HPDE6-E6E7 (cell line): ENCODE measurements at regions not wholly inside any gene's neighbourhood (a gene's known extent, or its start where the extent isn't known, plus 50 kb on each side); places are given as distances from the start of the nearest gene placed in this dataset.
"Not testable (repeated sequence)": the region's sequence is repeated elsewhere in the genome, so short reads cannot be mapped to it uniquely, and the experiment has no call there.

Experiments used
- DNase-seq: peaks from one replicate; pipeline ENCODE4 v3.0.0; 2011; ENCODE audit warnings: missing footprints; ENCODE audit errors: extremely low spot score

DNA sequence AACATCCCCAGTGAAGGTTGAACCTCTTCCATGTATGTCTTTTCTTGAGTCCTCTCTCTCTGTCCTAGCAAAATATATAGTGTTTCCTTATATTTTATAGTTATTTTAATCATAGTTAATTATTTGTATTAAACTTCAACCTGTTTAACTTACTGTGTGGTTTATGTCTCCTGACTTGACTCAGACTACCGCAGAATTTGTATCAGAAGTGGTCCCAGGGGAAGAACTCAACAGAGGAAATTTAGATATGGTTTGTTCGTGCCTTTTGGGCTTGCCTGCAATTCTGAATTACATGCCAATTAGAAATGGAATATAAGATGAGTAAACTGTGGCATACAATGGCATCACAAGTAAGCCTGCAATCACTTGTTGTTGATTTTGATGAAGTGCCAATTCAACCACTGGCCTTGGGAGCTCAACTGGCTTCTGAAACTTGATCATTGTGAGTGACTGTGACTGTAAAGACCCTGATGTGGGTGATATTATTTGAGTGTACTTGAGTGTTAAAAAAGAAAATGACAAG is 1459.5 kb upstream of the PCDH20 start:
- no peak for DNase-seq

DNA sequence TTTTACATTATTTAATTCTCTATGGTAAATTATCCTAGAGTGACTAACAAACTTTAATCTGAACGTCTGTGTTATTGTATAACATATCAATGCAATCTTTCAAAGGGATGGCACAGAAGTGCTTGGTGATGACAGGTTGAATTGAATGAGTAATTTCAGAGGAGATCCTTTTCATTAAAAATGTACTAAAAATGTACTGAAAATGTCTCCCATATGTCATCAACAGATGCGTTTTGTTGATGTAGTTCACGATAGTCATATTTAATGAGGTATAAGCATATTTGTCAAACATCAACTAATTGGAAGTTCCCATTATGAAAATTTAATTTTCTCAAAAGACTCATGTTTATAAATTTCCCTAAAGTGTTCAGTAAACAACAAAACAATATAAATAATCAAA is 1434.7 kb upstream of the PCDH20 start:
- no peak for DNase-seq

DNA sequence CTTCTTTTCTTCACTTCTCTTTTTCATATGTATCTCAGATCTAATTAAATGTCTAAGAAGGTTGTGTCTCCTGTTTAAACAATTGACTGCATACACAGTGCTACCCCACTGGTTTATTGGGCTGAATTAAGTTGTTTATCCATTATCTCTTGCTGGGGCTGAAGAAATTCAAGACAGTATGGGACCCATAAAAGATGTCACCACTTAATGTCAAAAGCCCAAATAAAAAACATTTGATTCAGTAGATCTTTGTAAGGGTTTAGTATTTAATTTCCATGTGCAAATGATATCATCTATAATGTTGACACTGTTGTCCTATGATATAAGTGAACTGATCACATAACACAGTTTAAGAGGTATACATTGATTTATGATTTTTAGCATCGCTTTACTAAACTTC is 1431.9 kb upstream of the PCDH20 start:
- DNase-seq, result no peak

DNA sequence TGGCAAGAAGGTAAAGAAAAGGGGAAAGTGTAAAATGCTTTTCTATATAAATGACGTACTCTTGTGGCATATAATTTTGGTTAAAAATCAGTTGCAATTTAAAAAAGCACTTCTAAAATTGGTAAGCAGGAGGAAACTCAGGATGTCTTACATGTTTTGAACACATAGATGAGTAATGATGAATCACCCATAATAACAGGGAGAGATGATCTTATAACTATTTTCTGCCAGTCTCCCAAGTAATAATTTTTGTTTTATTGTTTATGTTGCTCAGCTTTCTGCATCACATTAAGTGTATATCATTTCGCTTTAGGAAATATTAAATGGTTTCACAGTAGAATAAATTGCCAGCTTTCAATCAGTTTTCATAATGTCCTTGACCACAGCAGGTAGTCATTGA is 1430.7 kb upstream of the PCDH20 start:
- peak; percentile 5 for DNase-seq

DNA sequence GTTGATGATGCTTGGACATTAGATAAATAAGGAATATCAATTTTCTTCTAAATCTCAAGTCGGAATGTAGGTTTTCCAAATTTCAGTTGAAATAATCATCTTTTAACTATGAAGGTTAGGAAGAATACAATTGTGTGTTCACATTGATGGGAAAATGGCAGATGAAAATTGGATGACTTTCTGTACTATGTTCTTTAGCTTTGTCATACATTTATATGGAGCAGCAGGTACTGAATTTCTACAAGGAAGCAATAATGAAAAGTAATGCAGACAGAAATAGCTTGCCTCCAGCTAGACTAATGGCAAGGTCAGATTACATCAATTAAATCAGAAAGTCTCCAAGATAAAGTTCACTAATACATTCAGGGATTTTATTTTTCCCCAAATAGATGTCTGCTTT is 1423.7 kb upstream of the PCDH20 start:
- no peak for DNase-seq

DNA sequence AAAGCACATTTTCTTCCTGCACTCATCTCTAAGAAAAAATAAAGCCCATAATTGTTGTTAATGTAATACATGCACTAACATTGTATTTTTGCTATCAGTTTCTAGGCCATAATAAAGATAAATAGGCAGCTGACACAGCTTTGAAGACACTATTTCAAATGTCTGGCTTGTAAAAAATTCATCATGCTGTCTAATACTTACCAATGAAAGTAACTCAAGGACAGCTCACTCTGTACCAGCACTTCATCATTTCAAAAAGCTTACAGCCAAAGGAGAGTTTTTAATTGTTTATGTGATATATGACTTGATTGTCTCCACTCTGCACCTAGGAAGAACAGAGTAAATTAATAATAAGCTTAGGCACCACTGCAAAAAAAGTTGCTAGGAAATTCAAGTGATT is 1423.3 kb upstream of the PCDH20 start:
- no peak for DNase-seq

DNA sequence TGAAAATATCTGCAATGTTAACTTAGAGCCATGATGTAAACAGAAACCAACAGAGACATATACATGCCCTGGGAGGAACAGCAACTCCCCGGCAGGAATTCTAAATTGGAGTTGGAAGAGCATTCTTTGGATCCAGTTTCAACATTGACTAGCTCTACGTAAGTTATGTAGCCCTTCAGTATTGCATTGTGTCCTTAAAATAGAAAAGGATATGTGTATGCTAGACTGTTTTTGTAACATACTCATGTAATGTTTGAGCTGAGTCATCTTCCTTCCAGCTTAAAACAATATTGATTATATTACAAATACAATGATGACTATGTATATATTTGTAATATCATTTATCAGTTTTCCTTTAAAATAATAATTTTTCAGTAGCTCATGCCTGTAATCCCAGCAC is 1422.2 kb upstream of the PCDH20 start:
- DNase-seq, result peak; percentile 1

DNA sequence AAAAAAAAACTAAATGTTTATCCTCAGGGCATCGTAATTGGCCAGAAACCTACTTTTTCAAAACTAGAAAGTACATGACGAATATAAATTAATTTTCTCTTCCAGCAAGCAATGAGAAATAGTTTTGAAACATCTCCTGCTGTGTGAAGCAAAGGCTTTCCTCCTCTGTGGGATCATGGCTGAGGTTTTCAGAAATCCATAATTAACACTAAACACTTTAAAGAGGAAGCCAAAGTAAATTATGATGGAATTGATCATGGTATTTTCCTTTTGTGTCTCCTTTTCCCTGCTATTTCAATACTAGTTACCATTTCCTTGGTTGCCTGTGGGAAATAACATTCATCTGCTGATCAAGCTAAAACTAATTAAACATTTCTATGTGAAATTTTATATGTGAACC is 1413.8 kb upstream of the PCDH20 start:
- DNase-seq, result no peak

DNA sequence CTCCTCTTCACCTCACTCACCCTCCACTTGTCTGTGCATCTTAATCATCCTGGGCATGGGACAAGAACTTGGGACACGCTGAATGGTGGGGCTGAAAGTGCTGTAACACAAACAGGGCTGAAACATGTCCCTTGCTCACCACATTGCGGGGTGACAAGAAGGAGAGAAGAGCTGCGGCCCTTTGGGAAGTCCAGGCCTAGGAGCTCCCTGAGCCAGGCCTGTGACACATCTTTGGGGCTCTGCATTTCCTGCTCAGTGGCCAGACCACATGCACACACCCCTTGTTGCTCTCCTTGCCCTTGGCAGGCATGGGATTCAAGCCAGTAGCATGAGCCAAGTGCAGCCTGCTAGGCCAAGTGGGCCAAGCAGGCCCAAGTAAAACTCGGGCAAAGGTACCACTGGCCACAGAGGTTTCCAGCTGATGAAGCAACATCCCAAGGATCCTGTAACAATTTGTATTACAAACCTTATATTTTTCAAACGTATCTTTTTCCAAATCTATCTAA is 1384.3 kb upstream of the PCDH20 start:
- no peak for DNase-seq

DNA sequence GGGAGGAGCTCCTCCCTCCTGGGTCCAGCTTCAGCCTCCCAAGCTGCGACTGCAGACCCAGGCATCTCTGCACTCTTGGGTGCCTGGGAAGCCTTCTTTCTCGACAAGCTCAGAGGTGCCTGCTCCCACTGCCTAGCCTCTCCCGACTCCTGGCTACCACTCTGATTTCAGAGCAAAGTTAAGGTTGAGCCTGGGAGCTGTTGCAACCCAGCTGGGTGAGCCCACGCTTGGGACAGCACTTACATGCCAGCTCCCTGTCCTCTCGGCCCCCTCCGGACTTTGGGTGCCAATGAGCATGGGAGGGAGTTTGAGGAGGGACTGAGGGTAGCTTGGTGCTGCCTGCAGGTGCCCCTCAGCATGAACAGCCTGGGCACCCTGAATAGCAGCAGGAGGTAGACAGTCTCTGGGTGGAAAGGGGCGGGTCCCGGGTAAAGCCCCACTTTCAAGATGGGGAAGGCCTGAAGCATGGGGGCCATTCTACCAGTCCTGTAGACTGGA is 1383.4 kb upstream of the PCDH20 start:
- no peak for DNase-seq

DNA sequence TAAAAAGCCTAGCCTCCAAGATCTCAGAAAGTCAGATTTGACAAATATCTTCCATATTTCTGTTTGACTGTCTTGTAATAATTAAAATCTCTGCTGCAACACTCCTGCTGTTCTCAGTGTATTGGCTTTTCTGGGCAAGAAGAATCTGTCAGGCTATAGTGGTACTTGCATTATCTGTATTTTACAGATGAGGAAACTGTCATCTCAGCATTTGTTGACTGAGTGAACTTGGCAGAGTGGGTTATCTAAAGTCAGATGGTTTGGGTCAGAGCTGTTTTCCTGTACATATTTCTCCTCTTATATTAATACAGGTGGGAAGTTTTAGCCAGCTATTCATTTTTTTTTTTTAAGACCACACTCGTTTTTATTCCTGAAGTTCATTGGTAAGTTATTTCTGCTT is 1378.2 kb upstream of the PCDH20 start:
- no peak for DNase-seq

DNA sequence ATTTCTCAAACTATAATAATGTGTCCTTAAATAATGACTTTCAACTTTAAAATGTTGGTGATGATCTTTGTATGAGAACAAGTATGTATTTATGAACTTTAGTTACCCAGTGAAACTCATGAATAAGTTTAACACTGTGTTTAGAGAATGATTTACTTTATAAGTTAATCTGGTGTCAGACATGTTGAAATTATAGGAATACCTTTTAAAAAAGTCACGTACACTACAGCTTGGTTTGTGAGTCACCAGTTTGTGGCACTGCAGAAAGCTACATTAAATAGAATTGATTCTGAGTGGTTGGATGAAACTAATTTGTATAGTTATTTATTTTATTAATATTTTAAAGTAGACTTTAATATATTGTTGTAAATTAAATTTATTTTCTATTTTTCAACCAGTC is 1366.2 kb upstream of the PCDH20 start:
- no peak for DNase-seq

DNA sequence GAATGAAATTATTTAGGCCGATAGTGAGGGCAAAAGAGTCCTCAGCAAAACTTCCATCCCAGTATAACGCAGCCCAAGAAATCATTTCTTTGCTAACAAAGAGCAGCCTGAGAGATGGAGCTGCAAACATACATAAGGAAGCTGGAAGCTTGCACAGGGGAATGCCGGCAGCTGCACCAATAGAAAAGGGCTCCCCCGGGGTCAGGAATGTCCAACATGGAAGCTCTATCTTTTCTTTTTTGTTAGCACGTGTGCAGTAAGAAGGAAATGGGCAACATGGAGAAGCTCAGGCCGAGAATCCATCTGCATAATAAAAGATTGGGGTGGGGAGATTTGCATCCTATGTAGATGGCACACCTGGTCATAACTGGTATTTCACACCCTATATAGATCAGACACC is 1363.5 kb upstream of the PCDH20 start:
- no peak for DNase-seq

DNA sequence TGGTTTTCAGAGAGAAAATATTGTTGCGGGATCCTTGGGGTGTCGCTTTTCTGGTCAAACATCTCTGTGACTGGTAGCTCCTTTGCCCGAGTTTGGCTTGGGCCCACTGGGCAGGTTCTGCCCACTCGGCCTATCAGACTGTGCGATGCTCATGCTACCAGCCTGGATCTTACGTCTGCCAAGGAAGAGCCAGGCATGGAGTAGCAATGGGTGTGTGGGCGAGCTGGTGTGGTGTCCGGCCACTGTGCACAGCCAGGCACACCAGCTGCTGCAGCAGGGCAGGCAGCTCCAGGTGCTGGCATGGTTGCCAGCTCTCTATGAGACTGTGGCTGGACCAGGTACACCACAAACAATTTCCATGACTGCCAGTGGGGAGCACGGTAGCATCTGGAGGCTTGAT is 1351.8 kb upstream of the PCDH20 start:
- DNase-seq, result no peak

DNA sequence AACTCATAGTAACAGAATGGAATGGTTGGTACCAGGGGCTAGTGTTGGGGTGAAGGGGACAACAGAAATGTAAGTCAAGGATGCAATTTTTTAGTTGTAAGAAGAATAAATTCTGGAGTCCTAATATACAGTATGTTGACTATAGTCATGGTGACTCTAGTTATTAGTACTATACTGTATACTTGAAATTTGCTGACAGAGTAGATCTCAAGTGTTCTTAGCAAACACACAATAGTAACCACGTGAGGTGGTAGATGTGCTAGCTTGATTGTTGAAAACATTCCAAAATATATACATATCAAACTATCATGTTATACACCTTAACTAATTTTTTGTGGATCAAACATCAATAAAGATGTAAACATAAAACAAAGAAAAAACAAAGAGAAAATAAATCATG is 1345.1 kb upstream of the PCDH20 start:
- DNase-seq, result no peak

DNA sequence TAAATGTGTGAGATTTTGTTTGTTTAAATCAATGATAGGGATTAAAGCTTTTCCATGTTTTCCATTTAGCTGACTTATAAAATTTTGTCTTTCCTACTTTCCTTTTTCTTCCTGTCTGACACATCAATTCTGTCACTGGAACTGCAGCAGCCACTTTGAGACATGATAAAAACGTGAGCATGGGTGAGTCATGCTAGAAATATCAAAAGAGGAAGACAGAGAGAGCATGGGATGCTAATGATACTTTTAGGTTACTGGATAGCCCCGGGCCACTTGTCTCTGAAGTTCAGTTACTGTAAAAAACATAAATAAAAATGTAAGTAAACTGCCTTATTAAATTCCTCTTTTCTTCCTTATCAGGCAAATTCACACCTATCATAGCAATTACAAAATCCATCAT is 1332.0 kb upstream of the PCDH20 start:
- DNase-seq, result peak; percentile 1

DNA sequence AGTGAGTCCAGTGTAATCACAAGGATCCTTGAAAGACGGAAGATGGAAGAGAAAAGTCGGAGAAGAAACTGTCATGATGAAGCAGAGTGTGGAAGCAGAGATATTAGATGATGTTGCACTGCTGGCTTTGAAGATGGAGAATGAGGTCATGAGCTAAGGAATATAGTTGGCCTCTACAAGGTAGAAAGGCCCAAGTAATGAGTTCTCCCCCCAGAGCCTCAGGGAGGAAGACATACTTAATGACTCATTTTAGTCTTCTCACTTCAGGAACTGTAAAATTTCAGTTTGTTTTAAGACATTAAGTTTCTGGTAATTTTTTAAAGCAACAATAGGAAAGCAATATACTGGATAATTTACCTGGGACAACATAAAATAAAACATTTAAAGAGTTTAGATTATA is 1331.5 kb upstream of the PCDH20 start:
- DNase-seq, result no peak

DNA sequence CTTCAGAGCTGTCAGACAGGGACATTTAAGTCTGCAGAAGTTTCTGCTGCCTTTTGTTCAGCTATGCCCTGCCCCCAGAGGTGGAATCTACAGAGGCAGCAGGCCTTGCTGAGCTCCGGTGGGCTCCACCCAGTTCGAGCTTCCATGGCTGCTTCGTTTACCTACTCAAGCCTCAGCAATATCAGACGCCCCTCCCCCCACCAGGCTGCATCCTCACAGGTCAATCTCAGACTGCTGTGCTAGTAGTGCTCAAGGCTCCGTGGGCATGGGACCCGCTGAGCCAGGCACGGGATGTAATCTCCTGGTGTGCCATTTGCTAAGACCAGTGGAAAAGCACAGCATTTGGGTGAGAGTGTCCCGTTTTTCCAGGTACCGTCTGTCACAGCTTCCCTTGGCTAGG is 1314.1 kb upstream of the PCDH20 start:
- DNase-seq, result not testable (repeated sequence)

DNA sequence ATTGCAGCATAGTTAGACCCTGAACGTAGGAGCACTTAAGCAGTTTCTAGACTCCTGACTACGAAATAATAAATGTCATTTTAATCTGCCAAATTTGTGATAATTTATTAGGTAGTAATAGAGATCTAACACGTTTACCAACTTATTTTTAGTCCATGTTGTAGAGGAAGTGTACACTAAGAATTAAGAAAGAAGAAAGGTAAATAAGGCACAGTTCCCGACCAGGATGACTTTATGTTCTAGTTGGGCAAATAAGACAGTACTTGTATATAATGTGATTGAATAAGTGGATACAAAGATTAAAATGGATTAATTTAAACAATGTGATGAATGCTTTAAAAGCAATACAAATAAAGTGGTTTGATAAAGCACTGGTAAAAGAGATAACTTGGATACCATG is 1306.2 kb upstream of the PCDH20 start:
- no peak for DNase-seq

DNA sequence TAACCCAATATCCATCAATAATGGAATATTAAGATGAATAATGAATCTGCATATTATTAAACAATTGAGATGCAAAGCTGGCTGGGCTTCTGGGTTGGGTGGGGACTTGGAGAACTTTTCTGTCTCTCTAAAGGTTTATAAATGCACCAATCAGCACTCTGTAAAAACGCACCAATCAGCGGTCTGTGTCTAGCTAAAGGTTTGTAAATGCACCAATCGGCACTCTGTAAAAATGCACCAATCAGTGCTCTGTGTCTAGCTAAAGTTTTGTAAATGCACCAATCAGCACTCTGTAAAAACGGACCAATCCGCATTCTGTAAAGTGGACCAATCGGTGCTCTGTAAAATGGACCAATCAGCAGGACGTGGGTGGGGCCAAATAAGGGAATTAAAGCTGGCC is 1296.3 kb upstream of the PCDH20 start:
- not testable (repeated sequence) for DNase-seq

DNA sequence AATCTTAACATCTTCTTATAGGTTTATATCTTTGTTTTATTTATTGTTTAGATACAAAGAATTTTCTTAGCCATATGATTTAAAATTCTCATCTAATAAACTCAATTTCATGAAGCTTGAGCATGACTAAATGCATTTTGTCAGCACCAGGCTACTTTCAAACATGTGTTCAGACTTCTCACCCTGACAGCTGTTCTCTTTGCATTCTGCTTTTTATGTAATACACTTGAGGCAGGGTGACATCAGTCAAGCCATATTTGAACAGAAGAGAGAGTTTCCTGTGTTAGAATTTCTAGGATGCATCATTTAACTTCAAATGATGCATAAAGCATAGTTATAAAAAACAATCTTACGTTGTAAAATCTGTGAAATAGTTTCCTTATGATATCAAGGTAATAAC is 1295.1 kb upstream of the PCDH20 start:
- no peak for DNase-seq

DNA sequence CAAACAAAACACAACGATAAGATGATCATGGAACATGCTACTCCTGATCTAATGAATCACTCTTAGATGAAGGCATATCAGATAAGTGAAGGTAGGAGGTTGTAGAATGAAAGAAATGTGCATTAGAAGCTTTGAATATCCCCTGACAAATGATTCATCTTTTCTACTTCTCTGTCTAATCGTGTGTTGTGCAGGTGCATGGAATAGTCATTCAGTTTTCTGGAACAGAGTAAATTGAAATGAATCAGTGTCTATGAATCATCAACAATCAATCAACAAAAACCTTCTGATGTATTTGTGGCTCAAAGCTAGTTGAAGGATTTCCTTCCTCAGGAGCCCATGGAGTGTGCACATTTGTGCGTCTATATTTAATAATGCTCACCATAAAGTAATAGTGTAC is 1290.4 kb upstream of the PCDH20 start:
- DNase-seq, result peak; percentile 26

DNA sequence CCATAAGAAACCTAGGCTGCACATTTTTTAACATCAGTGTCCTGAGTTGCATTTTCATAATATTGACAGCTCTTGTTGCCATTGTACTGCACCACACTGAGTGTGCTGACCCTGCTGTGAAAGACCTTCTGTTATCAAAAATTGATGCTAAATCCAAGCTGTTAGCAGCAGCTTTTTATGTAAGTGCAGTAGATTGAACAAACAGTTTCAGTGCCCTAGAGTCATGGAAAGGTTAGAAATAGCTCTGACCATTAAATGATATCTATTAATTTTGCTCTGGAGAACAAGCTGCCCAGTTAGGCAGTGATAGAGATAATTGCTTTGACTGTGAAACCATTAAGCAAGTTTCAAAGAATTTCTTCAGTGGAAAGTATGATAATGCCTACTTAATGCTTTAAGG is 1289.2 kb upstream of the PCDH20 start:
- no peak for DNase-seq

DNA sequence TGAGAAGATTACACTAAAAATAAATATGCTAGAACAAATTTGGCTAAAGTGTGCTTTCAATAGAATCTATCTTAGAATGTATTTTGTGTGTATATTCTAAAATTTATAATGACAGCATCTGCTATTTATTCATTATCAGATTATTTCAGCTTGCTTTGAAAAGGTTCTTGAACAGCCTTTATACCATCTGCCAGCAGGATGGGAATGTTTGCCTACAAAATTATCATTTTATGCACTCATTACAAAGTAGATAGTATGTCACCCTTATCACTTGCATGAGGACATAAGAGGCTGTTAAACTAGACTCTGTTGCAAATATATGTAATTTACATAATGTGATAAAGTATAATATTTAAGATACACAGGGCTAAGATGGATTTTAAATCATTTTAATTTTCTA is 1286.9 kb upstream of the PCDH20 start:
- no peak for DNase-seq
